ENCODE measurements at regions not wholly inside any gene's neighbourhood (a gene's known extent, or its start where the extent isn't known, plus 50 kb on each side); places are given as distances from the start of the nearest gene placed in this dataset.

- Mint-ChIP-seq H3K4me3 (ENCODE audit: unreplicated experiment) (no peak overlapping the region), H3K27ac (ENCODE audit: unreplicated experiment) (no peak overlapping the region), H3K27me3 (ENCODE audit: insufficient read depth, unreplicated experiment) (no peaks in the 10 kb centered on the region), H3K4me1 (ENCODE audit: low read depth, unreplicated experiment) (peaks cover 57% of the 10 kb centered on the region), H3K9me3 (ENCODE audit: unreplicated experiment) (no peaks in the 10 kb centered on the region), H3K36me3 (ENCODE audit: insufficient read depth, unreplicated experiment) (no peaks in the 10 kb centered on the region)
- H3K9me3 ChIP-seq: no peaks in the 10 kb centered on the region
- no peaks in the 10 kb centered on the region for H3K27me3 ChIP-seq (replicated peaks; ENCODE audit: control insufficient read depth, insufficient read depth, low read length)
- TF ChIP-seq CTCF (IDR thresholded peaks at IDR 0.05; ENCODE audit: insufficient read depth in 1 of 2, low read depth in 1 of 2, low read length in 1 of 2, severe bottlenecking in 1 of 2, unreplicated experiment in 1 of 2): no peak
- no TSS peak for BruUV-seq (replicated peaks)
- no peaks in the 10 kb centered on the region for H3K36me3 ChIP-seq (ENCODE audit: control insufficient read depth, insufficient read depth, low read length)
- no peak for DNase-seq
- ChIA-PET CTCF (no interaction called here), POLR2A (no interaction called here)
- H3K4me1 ChIP-seq: peaks cover 58% of the 10 kb centered on the region
- no peak overlapping the region for H3K4me3 ChIP-seq (ENCODE audit: low read depth, low read length)
- intact Hi-C loops (cut with micrococcal nuclease; ENCODE audit: unreplicated experiment): no loop called here
Measured at GRCh38 chr14:31950331-31950730, 126.8 kb upstream of the ARHGAP5 start.

- Histone ChIP-seq H3K4me3 (ENCODE audit: low read depth, low read length) (no peak overlapping the region), H3K27me3 (replicated peaks; ENCODE audit: control insufficient read depth, insufficient read depth, low read length) (no peaks in the 10 kb centered on the region), H3K36me3 (ENCODE audit: control insufficient read depth, insufficient read depth, low read length) (no peaks in the 10 kb centered on the region), H3K4me1 (peaks cover 53% of the 10 kb centered on the region), H3K9me3 (no peaks in the 10 kb centered on the region)
- POLR2A ChIA-PET: no interaction called here
- H3K4me1 Mint-ChIP-seq (ENCODE audit: low read depth, unreplicated experiment): peaks cover 57% of the 10 kb centered on the region
- no peaks in the 10 kb centered on the region for H3K9me3 Mint-ChIP-seq (ENCODE audit: unreplicated experiment)
- no peak for DNase-seq
- CTCF ChIA-PET: no interaction called here
- H3K36me3 Mint-ChIP-seq (ENCODE audit: insufficient read depth, unreplicated experiment): no peaks in the 10 kb centered on the region
- no peak for TF ChIP-seq CTCF (IDR thresholded peaks at IDR 0.05; ENCODE audit: insufficient read depth in 1 of 2, low read depth in 1 of 2, low read length in 1 of 2, severe bottlenecking in 1 of 2, unreplicated experiment in 1 of 2)
- intact Hi-C loops (cut with micrococcal nuclease; ENCODE audit: unreplicated experiment): no loop called here
- no peak overlapping the region for H3K4me3 Mint-ChIP-seq (ENCODE audit: unreplicated experiment)
- no TSS peak for BruUV-seq (replicated peaks)
- no peaks in the 10 kb centered on the region for H3K27me3 Mint-ChIP-seq (ENCODE audit: insufficient read depth, unreplicated experiment)
- no peak overlapping the region for H3K27ac Mint-ChIP-seq (ENCODE audit: unreplicated experiment)
Measured at GRCh38 chr14:31950764-31951637, 126.1 kb upstream of the ARHGAP5 start.

- intact Hi-C loops (cut with micrococcal nuclease; ENCODE audit: unreplicated experiment): no loop called here
- POLR2A ChIA-PET: no interaction called here
- TF ChIP-seq CTCF (IDR thresholded peaks at IDR 0.05; ENCODE audit: insufficient read depth in 1 of 2, low read depth in 1 of 2, low read length in 1 of 2, severe bottlenecking in 1 of 2, unreplicated experiment in 1 of 2): no peak
- H3K36me3 ChIP-seq (ENCODE audit: control insufficient read depth, insufficient read depth, low read length): no peaks in the 10 kb centered on the region
- peaks cover 57% of the 10 kb centered on the region for H3K4me1 Mint-ChIP-seq (ENCODE audit: low read depth, unreplicated experiment)
- no TSS peak for BruUV-seq (replicated peaks)
- peaks cover 1% of the 10 kb centered on the region for H3K9me3 Mint-ChIP-seq (ENCODE audit: unreplicated experiment)
- H3K4me3 Mint-ChIP-seq (ENCODE audit: unreplicated experiment): no peak overlapping the region
- no peak overlapping the region for H3K27ac Mint-ChIP-seq (ENCODE audit: unreplicated experiment)
- CTCF ChIA-PET: no interaction called here
- H3K4me3 ChIP-seq (ENCODE audit: low read depth, low read length): no peak overlapping the region
- no peaks in the 10 kb centered on the region; the same call in 1 of the 2 replicates for H3K9me3 ChIP-seq
- H3K27me3 Mint-ChIP-seq (ENCODE audit: insufficient read depth, unreplicated experiment): no peaks in the 10 kb centered on the region
- H3K4me1 ChIP-seq: peaks cover 48% of the 10 kb centered on the region
- H3K36me3 Mint-ChIP-seq (ENCODE audit: insufficient read depth, unreplicated experiment): no peaks in the 10 kb centered on the region
- no peak for DNase-seq
- no peaks in the 10 kb centered on the region for H3K27me3 ChIP-seq (replicated peaks; ENCODE audit: control insufficient read depth, insufficient read depth, low read length)
Measured at GRCh38 chr14:31951638-31951964, 125.5 kb upstream of the ARHGAP5 start.

All from Caco-2 (cell line).